NT2/D1 (cell line): ENCODE measurements at regions not wholly inside any gene's neighbourhood (a gene's known extent, or its start where the extent isn't known, plus 50 kb on each side); places are given as distances from the start of the nearest gene placed in this dataset.

ENCODE experiments used
- SUZ12 ChIP-seq: IDR thresholded peaks from 2 replicates; pipeline ENCODE4 v1.6.1; 2011; ENCODE audit not compliant: insufficient read length, insufficient read depth; ENCODE audit errors: extremely low read depth
- YY1 ChIP-seq: IDR thresholded peaks from 2 replicates; pipeline ENCODE4 v1.6.1; 2011; ENCODE audit not compliant: insufficient read length, insufficient read depth
- ZNF274 ChIP-seq: IDR thresholded peaks from 2 replicates; pipeline ENCODE4 v1.6.1; 2011; ENCODE audit warnings: mild to moderate bottlenecking, low read depth, low read length

GRCh38 chr7:46583656-46584055, 662.6 kb upstream of the IGFBP3 start:
- TF ChIP-seq ZNF274 (no peak), SUZ12 (no peak), YY1 (no peak)
